NCI-H526 treated with DMSO at 0.1 percent for 48 hours (cell line): ENCODE measurements at regions not wholly inside any gene's neighbourhood (a gene's known extent, or its start where the extent isn't known, plus 50 kb on each side); places are given as distances from the start of the nearest gene placed in this dataset.
A peak's percentile ranks its signal among the peaks of the same experiment; 100 is the strongest.

Experiments
- DNase-seq: peaks from one replicate; lab custom pipeline; 2025; lab: John Stamatoyannopoulos, UW

- no peak for DNase-seq
These were observed 79.0 kb downstream of the LBH start for GRCh38 chr2:30310371-30310770.

DNA sequence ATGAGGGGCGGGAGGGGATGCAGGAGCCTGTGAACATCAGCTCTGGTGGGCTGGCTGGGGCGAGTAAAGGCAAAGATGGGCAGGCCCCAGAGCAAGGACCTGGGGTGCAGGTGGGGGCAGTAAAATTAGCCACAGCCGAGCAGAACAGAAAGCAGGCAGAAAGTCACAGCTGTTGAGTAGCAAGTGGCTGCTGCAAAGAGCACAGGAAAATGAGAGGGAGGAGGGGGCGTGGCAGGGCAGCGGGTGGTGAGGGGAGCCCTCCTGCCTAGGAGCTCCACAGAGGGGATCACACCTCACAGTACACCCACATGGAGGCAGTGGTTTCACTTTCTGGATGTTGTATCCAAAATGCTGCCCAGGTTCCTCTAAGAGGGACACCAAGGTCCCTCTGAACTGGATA is 79.6 kb downstream of the LBH start:
- DNase-seq, result no peak

GRCh38 chr2:30311711-30312110 is 80.4 kb downstream of the LBH start:
- no peak for DNase-seq

DNA sequence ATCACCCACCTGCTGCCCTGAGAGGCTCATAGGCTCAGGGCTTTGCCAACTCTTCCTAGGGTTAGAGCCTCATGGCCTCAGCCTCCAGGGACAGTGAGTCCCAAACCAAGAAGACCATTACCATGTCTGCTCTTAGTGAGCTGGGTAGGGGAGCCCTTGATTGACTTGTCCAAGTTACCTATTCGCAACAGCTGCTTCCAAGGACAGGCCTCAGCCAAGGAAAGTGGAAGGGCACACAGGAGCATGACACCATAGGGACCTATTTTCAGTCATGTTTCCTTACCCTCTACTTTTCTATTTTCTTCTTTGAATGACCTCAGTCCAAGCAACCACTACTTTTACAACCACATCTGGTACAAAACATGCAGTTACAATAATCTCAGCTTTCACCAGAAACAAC is 81.6 kb downstream of the LBH start:
- DNase-seq, result no peak

- no peak for DNase-seq
These were observed 83.6 kb downstream of the LBH start for GRCh38 chr2:30314981-30315380.

DNA sequence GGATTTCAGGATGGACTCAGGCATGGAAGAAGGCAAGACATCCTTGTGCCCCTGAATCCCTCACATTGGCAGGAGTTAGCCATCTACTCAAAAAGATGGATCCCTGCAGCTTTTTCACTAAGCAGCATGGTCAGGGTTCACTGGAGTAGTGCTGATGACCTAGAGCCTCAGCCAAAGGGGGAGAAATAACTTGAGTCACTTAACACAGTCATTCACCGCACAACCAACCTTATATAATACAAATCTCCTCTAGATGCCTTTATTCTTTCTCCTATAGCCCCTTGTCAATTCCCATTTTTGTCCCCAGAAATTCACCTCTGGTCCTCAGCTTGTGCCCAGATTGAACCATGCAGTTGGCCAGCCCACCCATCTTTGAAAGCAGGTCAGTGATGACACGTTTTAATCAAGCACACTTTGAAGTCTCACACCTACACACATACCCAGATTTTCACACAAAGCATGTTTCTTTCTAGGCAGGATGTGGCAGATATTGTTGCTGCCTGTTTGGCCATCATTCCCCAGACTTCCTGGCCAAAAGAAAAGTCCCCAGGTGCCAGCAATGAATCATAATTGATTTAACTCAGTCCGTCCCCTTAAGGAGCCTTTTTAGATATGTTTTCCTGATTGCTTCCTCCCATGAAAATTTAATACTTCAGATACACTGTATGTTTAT is 84.2 kb downstream of the LBH start:
- DNase-seq, result no peak

DNA sequence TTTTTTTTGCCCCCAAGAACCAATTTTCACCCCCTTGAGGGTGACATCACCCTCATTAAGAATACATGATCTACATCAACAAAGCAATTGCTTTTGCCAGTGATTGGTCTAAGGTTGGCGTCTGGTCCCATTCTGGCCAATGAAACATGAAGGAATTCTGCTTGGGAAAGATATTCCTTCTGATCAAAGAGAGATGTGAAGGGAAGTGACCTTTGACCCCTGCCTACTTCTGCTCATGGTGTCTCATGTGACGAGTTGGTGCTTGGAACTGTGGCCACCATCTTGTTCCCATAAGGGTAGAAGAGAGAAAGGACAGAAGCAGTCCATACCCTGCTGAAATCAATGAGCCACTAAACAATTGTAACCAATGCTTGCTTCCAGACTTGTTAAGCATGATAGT is 85.1 kb downstream of the LBH start:
- DNase-seq, result no peak

GRCh38 chr2:30318987-30319782 is 87.9 kb downstream of the LBH start:
- no peak for DNase-seq

GRCh38 chr2:30321466-30321865 is 90.1 kb downstream of the LBH start:
- DNase-seq, result no peak

DNA sequence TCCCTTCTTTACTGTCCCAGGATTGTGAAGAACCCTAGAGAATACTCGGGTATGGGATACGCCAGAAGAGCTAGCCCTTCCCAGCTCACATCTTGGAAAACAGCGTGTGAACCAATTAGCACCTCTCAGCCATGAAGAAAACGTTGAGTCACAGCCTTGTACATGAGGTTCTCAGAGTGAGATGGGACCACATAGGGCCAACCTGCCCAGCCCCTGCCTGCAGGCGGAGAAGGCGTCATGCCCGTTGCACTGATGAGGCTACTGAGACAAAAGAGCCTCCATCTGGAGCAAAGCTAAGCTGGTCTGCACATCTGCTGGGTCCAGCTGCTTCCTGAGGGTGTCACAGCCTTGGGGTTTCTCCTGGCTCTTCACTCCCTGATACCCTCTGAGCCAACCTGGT is 92.2 kb downstream of the LBH start:
- DNase-seq, result no peak

DNA sequence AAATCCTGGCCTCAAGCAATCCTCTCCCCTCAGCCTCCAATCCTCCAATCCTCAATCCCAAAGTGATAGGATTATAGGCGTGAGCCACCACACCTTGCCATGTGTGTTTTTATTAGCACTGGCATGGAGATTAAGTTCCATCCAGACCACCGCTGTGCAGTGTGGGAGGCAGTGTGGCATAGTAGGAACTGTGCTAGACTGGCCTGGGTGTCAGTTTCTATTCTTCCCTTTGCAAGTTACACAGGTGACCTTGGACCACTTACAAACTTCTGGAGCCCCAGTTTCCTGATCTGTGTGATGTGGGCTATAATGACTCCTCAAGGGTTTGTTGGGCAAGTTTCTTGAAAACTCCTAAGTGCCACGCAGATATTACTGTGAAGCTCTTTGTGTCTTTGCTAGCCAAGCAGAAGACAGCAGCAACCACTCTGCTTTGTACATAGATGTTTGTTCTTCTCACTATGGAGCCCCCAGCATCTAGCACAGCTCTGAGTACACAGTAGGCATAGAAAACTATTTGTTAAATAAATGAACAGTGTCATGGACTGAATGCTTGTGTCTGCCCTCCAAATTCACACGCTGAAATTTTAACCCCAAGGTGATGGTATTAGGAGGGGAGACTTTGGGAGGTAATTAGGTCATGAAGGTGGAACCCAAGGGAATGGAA is 93.0 kb downstream of the LBH start:
- no peak for DNase-seq

DNA sequence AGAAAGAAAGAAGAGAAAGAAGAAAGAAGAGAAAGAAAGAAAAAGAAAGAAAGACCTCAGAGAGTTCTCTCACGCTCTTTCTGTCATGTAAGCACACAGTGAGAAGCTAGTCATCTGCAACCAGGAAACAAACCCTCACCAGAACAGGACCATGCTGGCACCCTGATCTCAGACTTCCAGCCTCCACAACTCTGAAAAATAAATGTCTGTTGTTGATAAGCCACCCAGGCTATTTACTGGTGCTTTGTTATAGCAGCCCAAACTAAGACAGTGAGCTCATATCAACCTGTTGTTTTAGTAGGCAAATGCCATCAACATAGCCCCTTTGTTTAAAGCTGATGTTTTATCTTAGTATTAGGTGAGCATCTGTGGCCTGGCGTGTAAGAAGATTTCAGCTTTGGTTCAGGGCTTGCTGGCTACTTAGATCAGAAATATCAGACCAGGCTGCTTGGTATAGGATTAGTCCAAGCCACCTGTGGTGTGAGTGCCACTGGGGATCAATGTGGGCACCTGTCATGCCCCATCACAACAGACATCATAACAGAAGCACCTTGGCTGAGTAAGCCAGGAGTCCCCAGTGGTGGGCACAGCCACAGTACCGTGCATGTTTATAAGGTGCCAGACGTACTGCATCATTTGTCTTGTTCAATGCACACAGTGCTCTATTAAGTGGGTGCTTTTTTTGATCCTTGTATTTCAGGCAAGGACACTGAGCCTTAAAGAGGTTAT is 94.4 kb downstream of the LBH start:
- DNase-seq, result peak; percentile 40

GRCh38 chr2:30326497-30326896 is 95.2 kb downstream of the LBH start:
- no peak for DNase-seq

GRCh38 chr2:30331038-30331437 is 99.7 kb downstream of the LBH start:
- DNase-seq, result no peak

DNA sequence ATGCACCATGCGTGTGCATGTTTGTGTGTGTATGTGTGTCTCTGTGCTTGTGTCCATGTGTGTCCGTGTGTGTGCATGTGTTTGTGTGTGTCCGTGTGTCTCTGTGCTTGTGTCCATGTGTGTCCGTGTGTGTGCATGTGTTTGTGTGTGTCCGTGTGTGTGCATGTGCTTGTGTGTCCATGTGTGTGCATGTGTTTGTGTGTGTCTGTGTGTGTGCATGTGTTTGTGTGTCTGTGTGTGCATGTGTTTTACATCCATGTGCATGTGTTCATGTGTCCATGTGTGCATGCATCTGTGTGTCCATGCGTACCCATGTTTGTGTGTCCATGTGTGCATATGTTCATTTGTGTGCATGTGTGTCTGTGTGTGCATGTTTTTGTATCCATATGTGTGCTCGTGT is 100.5 kb downstream of the LBH start:
- no peak for DNase-seq

DNA sequence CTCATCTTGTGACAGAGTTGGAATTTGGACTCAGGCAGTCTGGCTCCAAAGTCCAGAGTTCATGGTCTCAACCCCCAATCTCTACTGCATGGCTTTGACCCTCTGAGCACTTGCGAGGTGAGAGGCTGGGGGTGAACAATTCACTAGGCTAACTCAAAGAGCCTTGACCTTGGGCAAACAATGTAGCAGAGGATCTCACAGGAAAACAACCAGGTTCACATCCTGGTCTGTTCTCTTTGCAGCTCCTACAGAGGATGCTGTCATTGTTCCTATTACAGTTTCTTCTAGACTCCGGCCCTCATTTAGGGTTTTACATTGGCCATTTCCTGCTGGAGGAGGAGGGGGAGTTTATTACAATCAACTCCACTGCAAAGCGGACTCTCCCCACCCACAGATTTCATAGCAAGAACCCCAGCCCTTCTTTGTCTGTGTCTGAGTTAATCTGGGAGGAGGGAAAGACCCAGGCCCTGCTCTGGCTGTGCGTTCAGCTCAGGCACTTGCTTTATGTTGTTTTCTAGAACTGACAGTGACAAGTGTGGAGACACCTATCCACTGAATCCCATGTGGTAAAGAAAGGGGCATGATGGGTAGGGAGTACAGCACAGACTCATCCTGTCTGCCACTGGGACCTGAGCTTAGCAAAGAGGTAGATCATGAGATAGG is 101.6 kb downstream of the LBH start:
- DNase-seq, result no peak

DNA sequence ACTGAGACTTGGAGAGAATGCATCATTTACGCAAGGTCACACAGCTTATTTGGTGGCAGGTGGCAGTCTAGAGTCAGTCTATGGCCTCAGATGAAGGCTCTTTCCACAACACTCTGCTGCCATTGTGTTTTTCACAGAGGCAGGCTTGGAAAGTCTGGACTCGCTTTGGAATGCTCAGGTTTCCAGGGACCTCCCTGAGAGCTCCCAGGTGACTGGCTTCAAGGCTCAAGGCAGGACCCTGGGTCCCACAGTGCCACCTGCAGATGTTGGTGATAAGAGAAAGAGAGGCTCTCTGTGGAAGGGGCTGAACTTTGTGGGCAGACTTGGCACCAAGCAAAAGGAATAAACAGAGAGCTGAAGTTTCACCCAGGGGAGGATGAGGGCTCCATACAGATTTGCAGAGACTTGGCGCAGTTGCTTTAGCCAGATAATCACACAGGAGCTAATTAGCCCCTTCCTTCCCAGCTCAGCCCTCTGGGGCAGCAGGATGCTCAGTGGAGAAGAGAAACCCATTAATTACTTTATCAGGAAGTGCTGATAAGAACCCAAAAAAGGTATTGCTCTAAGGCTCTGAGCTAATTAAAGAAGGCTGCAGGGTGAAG is 103.5 kb downstream of the LBH start:
- DNase-seq, result no peak

DNA sequence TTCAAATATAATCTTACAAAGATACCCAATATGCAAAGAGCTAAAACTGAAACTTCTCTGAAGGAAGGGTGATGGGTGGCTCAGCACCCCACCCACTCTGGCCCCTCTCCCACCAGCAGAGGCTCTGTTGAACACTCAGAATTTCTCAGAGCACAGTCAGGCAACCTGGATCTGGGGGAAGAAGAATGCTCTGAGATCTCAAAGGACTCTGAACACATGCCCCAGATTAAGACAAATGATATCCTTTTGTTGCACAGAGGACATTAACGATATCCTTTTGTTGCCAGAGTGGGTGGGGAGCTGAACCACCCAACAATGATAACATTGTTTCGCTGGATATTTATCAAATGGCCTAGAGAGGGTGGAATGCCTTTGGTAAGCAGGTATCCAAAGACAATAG is 104.8 kb downstream of the LBH start:
- DNase-seq, result no peak

- DNase-seq, result no peak
These were observed 105.9 kb downstream of the LBH start for GRCh38 chr2:30336978-30337841.

- DNase-seq, result no peak
These were observed 107.1 kb downstream of the LBH start for GRCh38 chr2:30338475-30338874.

DNA sequence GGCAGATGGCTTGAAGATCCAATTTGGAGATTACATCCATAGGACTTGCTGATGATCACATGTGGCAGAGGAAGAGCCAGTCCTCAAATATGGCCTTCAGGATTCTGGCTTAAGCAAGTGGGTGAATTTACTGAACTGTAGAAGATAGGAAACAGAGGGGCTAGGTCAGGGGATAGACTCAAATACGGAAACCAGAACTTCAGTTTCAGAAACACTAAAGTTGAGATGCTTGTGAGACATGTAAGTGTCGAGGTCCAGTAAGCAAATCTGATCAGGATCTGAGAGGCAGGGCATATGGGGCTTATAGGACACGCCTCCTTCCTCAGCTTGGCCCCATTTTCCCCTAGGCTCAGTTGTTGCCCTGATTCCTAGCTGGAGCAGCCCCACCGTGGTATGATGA is 107.7 kb downstream of the LBH start:
- DNase-seq, result no peak
